Gastrocnemius medialis (tissue), 4 donors: ENCODE measurements at regions not wholly inside any gene's neighbourhood (a gene's known extent, or its start where the extent isn't known, plus 50 kb on each side); places are given as distances from the start of the nearest gene placed in this dataset.

Experiments used
- ATAC-seq, 2 donors: fragments of 150-250 bp; one replicate each; pipeline ENCODE4 v1.9.1; 2016
- DNase-seq, 2 donors: peaks; one replicate each; pipeline ENCODE4 v3.0.0-alpha.2; 2019
- H3K27ac ChIP-seq, 4 donors: fragments of 200-600 bp; sonication (generic); 1 replicate in 1 of 4; 2 replicates in 3 of 4; pipeline ENCODE4 v1.5.1; 2016 to 2018; ENCODE audit warnings: mild to moderate bottlenecking in 2 of 4, moderate library complexity in 1 of 4
- H3K27me3 ChIP-seq, 3 donors: fragments of 200-600 bp; sonication (generic) in 2 of 3; 1 replicate in 1 of 3; 2 replicates in 2 of 3; pipeline versions ENCODE4 v1.5.1 to v1.6.0; 2016 to 2019; ENCODE audit warnings: mild to moderate bottlenecking in 1 of 3, moderate library complexity in 1 of 3
- H3K36me3 ChIP-seq, 2 donors: fragments of 200-600 bp; sonication (generic) in 1 of 2; one replicate each; pipeline ENCODE4 v1.5.1; 2017 to 2018
- H3K4me1 ChIP-seq, 2 donors: fragments of 200-600 bp; sonication (generic) in 1 of 2; one replicate each; pipeline ENCODE4 v1.5.1; 2016 to 2017; ENCODE audit warnings: mild to moderate bottlenecking in 2 of 2
- H3K4me3 ChIP-seq, 4 donors: fragments of 200-600 bp; sonication (generic) in 3 of 4; 1 replicate in 1 of 4; 2 replicates in 3 of 4; pipeline ENCODE4 v1.5.1; 2016 to 2019; ENCODE audit warnings: mild to moderate bottlenecking in 2 of 4
- H3K9me3 ChIP-seq, 3 donors: fragments of 200-600 bp; sonication (generic) in 2 of 3; 1 replicate in 1 of 3; 2 replicates in 2 of 3; pipeline ENCODE4 v1.5.1; 2016 to 2019
- CTCF ChIP-seq, 5 experiments: fragments of 450-650 bp in 3 of 5; fragments of 200-600 bp in 2 of 5; sonication (generic) in 2 of 5; IDR thresholded peaks in 4 of 5; conservative IDR thresholded peaks in 1 of 5; 1 replicate in 4 of 5; 2 replicates in 1 of 5; pipeline ENCODE4 v1.5.1; 2016 to 2019; ENCODE audit warnings: antibody characterized with exemption in 5 of 5, mild to moderate bottlenecking in 3 of 5, moderate library complexity in 3 of 5
- POLR2A ChIP-seq, 2 donors: fragments of 450-650 bp; IDR thresholded peaks; one replicate each; pipeline ENCODE4 v1.6.1; 2017; ENCODE audit warnings: antibody characterized with exemption in 2 of 2, mild to moderate bottlenecking in 2 of 2, moderate library complexity in 2 of 2
- in situ Hi-C, 4 donors: fragments of 200-750 bp; cut with MboI; loops; one replicate each; pipeline versions ENCODE4 v1.15.0 to v1.8.0; 2017; ENCODE audit warnings: low sequenced_read_pairs in 4 of 4
- intact Hi-C: fragments of 100-400 bp; cut with DNase I; formaldehyde crosslinking; loops from one replicate; pipeline ENCODE4 v1.15.1; 2023; ENCODE audit warnings: low total_unique reads

DNA sequence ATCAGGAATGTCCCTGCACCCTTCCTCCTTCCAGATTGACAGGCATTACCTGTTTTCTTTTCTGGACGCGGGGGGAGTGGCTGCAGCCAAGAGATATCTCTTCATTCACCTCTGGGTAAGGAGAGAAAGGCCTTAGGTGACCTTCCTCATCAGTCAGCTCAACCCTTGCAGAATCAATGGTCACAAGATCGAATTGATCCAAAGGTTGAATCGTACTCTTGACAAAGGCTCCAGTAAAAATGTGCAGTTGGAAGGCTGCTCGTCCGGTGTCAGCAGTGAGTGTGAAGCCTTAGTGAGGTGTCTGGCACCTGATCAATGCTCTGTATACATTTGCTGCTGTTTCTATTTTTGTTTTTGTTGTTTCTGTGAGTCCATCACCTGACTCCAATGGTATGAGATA lies 282.6 kb upstream of the AJAP1 start:
- Histone ChIP-seq H3K4me3 (no peak overlapping the region), H3K27ac (no peak overlapping the region), H3K4me1 (no peaks in the 10 kb centered on the region), H3K9me3 (no peaks in the 10 kb centered on the region), H3K27me3 (no peaks in the 10 kb centered on the region), H3K36me3 (no peaks in the 10 kb centered on the region)
- in situ Hi-C loops (no loop called here), intact Hi-C loops (no loop called here)
- ATAC-seq (no peak), DNase-seq (no peak)
- no peak for TF ChIP-seq POLR2A (IDR thresholded peaks at IDR 0.05)

GRCh38 chr1:4375812-4376211 lies 278.6 kb upstream of the AJAP1 start:
- intact Hi-C loops: no loop called here
- Histone ChIP-seq H3K27me3 (no peaks in the 10 kb centered on the region), H3K4me3 (no peak overlapping the region), H3K27ac (no peak overlapping the region), H3K4me1 (no peaks in the 10 kb centered on the region), H3K36me3 (no peaks in the 10 kb centered on the region), H3K9me3 (no peaks in the 10 kb centered on the region)
- TF ChIP-seq CTCF (IDR thresholded peaks at IDR 0.05 in 4 of 5, conservative IDR thresholded peaks at IDR 0.05 in 1 of 5) (no peak), POLR2A (IDR thresholded peaks at IDR 0.05) (no peak)
- DNase-seq (no peak), ATAC-seq (no peak)
- in situ Hi-C loops: no loop called here

DNA sequence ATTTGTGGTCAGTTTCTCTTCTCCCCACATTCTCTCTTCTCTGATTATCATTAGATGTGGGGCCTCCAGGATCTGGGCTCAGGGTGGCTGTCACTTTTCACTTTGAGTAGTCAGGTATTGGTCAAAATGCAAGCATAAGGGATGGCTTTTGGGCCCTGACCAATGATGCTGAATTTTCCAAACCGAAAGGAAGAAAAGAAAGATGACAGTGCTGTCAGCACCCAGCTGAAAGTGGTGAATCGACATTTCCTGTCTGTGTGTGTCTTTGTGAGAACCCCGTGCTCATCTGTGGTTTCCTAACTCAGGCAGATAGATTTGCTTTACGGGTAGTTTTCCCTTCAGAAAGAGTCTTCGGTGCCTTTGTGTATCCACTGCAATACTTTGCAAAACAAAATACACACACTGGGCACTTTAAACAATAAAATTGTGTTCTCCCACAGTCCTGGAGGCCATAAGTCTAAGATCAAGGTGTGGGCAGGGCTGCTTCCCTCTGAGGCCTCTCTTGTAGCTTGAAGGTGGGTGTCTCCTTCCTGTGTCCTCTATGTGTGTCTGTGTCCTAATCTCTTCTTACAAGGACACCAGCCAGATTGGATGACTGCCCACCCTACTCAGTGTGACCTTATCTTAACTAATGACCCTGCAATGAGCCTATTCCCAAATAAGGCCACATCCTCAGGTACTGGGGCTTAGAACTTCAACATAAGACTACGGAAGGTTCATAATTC lies 274.8 kb upstream of the AJAP1 start:
- Histone ChIP-seq H3K27ac (no peak overlapping the region), H3K9me3 (no peaks in the 10 kb centered on the region), H3K27me3 (no peaks in the 10 kb centered on the region), H3K36me3 (no peaks in the 10 kb centered on the region), H3K4me3 (no peak overlapping the region), H3K4me1 (no peaks in the 10 kb centered on the region)
- DNase-seq (no peak), ATAC-seq (no peak)
- intact Hi-C loops: no loop called here
- in situ Hi-C loops: no loop called here
- TF ChIP-seq POLR2A (IDR thresholded peaks at IDR 0.05) (no peak), CTCF (IDR thresholded peaks at IDR 0.05 in 4 of 5, conservative IDR thresholded peaks at IDR 0.05 in 1 of 5) (no peak)

DNA sequence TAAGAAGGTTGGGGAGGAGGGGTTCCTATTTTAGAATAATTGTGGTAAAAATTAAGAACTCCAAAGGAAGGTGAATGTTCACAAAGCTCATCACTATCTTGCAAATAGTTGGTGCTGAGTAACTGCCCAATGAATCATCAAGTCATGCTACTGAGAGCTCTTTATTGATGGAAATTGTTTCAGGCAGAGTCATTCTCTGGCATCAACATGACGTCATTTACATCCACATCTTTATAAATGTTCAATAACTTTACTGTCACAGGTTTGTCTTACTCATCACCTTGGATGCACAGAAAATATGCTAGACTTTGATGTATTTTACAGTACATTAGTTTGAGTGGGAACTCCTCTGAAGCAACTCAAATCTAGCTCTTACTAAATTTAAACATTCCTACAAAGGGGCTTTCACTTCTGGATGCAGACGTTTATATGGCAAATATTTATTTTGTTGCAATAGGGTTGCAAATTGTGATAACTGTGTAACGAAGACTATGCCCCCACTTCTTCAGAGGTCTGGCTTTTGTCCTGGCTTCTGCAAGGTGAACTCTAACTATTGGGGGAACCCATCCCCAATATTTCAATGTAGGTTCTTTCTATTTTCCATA lies 273.7 kb upstream of the AJAP1 start:
- DNase-seq (no peak), ATAC-seq (no peak)
- intact Hi-C loops (no loop called here), in situ Hi-C loops (no loop called here)
- Histone ChIP-seq H3K4me1 (no peaks in the 10 kb centered on the region), H3K36me3 (no peaks in the 10 kb centered on the region), H3K9me3 (no peaks in the 10 kb centered on the region), H3K27me3 (no peaks in the 10 kb centered on the region), H3K27ac (no peak overlapping the region), H3K4me3 (no peak overlapping the region)
- no peak for TF ChIP-seq CTCF (IDR thresholded peaks at IDR 0.05 in 4 of 5, conservative IDR thresholded peaks at IDR 0.05 in 1 of 5)
- no peak for TF ChIP-seq POLR2A (IDR thresholded peaks at IDR 0.05)

- Histone ChIP-seq H3K9me3 (no peaks in the 10 kb centered on the region), H3K27me3 (no peaks in the 10 kb centered on the region), H3K36me3 (no peaks in the 10 kb centered on the region), H3K4me3 (no peak overlapping the region), H3K4me1 (no peaks in the 10 kb centered on the region), H3K27ac (no peak overlapping the region)
- TF ChIP-seq CTCF (IDR thresholded peaks at IDR 0.05 in 4 of 5, conservative IDR thresholded peaks at IDR 0.05 in 1 of 5) (no peak), POLR2A (IDR thresholded peaks at IDR 0.05) (no peak)
- DNase-seq (no peak), ATAC-seq (no peak)
- in situ Hi-C loops: no loop called here
- intact Hi-C loops: no loop called here
Measured at GRCh38 chr1:4393191-4393590, 261.2 kb upstream of the AJAP1 start.
